HG03108 (cell line): ENCODE measurements at regions not wholly inside any gene's neighbourhood (a gene's known extent, or its start where the extent isn't known, plus 50 kb on each side); places are given as distances from the start of the nearest gene placed in this dataset.
A peak's percentile ranks its signal among the peaks of the same experiment; 100 is the strongest.

Experiments
- ATAC-seq: cut with Tn5 transposase; IDR thresholded peaks from one replicate; pipeline ENCODE4 v1.9.1; 2021; ENCODE audit warnings: moderate library complexity; ENCODE audit not compliant: unreplicated experiment

DNA sequence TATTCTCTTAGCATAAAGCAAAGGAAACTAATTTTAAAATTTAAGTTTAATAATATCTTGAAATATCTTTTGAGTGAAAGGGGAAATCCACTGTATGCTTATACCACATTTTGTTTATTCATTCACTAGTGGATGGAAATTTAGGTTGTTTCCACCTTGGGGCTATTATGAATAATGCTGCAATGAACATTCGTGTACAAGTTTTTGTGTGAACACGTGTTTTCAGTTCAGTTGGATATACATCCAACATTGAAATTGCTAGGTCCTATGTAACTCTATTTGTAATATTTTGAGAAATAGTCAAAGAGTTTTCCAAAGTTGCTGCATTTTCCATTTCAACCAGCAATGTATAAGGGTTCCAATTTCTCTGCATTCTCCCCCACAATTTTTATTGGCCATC, 83.7 kb upstream of the ETV6 start:
- ATAC-seq = no peak

DNA sequence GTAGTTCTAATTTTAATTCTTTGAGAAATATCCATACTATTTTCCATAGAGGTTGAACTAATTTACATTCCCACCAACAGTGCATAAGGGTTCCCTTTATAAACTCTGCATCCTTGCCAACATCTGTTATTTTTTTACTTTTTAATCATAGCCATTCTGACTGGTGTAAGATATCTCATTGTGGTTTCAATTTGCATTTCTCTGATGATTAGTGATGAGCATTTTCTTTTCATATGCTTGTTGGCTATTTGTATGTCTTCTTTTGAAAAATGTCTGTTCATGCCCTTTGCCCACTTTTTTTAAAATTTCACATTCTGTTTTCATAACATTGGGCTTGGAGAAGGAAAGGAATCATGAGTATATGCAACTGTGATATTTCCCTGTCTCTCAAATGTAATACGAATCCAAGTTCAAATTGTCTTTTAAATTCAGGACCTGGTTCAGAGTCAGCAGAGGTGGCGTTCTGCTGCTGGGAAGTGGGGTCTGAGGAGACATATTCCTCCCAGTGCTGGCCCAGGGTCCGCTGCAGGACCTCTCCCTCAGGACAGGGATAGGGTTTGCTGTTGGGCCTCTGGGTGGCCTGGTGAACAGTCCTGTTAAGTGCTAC, 81.2 kb upstream of the ETV6 start:
- ATAC-seq = peak; percentile 3

DNA sequence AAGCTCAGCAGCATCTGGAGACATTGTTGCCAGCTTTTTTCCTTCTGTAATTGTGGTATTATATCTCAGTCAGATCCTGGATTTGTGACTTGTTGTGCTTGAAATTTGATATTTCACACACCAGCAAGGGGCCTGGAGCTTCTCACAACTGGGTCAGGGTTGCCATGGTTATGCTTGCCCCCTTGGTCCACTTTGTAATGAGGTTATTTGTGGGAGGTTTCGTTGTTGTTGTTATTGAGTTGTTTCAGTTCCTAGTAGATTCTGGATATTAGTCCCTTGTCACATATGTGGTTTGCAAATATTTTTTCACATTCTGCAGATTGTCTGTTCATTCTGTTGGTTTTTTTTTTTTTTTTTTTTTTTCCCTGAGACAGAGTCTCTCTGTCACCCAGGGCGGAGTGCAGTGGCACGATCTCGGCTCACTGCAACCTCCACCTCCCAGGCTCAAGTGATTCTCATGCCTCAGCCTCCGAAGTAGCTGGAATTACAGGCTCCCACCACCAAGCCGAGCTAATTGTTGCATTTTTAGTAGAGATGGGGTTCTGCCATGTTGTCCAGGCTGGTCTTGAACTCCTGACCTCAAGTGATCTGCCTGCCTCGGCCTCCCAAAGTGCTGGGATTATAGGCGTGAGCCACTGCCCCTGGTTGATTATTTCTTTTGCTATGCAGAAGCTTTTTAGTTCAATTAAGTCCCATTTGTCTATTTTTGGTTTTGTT, 80.6 kb upstream of the ETV6 start:
- ATAC-seq = peak; percentile 87

DNA sequence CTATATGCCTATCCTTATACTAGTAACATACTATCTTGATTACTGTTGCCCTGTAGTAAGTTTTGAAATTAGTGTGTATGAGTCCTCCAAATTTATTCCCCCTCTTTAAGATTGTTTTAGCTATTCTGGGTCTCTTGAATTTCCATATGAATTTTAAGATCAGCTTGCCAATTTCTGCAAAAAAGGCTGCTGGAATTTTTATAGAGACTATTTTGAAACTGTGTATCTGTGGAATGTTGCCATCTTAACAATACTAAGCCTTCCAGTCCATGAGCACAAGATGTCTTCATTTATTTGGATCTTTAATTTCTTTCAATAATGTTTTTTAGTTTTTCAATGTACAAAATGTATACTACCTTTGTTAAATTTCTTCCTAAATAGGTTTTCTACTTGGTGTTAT, 79.8 kb upstream of the ETV6 start:
- ATAC-seq = no peak

DNA sequence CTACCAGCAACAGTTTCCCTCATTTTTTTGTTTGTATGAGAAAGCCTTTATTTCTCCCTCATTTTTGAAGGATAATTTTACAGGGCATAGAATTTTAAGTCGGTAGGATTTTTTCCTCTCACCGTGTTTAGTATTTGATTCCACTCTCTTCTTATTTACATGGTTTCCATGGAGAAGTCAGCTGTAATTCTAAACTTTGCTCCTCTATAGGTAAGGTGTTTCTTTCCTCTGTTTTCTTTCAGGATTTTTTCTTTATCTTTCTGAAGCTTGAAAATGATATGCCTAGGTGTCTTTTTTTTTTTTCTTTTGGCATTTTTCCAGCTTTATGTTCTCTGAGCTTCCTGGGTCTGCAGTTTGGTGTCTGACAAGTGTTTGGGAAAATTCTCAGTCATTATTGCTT, 75.6 kb upstream of the ETV6 start:
- no peak for ATAC-seq

DNA sequence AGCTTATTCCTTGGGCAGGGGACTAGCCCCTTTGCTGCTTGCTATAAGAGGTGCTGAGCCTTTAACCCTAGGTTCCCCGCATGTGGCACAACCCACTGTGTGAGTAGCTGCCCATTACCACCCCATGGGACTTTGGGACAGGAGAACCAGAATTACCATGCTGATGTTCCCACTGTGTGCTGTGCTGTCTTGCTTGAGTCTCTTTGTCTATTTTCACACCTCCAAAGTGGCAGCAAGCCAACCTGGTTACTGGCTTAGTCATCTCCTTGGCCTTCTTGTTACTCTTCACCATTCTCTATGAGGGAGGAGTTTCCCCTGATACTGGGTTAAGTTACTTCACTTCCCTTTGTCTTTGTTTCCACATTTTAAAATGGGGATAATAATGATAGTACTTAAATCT, 73.4 kb upstream of the ETV6 start:
- no peak for ATAC-seq

DNA sequence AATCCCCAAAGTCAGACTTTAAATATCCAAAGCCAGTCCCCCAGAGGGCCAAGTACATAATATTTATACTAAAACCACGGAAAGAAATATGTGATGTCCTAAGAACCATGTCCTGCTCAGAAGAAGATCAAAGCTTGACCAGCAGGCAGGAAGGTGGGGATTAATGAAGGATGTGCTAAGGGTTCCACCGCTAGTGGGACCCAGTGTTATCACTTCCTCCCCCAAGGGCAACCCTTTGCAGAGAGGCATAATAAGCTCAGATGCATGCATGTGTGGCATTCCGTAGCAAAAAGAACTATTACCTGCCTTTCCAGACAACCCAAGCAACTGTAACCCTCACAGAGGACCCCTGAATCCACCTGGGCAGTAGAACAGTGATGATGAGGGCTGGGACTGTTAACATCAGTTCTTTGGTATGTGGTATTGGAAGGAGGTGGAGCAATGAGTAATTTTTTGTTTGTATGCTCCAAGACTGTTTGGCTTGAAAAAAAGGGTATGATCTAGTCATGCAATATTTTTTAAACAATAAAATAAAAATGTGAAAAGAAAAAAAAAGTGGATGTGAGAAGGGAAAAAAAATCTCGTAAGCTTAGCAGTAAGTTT, 71.7 kb upstream of the ETV6 start:
- ATAC-seq = no peak

DNA sequence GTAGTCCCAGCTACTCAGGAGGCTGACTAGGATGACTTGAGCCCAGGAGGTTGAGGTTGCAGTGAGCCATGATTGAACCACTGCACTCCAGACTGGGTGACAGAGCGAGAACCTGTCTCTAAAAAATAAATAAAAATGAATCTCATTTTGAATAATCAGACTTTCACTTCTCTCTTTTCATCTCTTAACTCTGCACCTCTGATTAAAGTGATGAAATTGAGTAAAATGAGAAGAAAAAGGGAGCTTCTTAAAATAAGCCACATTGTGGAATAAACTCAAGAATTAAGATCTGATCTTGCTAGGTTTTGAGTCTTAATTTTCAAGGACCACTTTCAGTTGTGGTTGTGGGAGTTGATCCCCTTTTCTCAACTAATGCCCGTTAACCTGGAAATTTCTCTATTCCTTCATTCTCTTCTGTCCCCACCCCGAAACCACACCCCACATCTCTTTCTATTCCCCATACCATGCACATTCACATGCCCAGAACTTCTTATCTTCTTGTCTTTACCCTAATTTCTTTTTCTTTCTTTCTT, 70.9 kb upstream of the ETV6 start:
- peak; percentile 59 for ATAC-seq

DNA sequence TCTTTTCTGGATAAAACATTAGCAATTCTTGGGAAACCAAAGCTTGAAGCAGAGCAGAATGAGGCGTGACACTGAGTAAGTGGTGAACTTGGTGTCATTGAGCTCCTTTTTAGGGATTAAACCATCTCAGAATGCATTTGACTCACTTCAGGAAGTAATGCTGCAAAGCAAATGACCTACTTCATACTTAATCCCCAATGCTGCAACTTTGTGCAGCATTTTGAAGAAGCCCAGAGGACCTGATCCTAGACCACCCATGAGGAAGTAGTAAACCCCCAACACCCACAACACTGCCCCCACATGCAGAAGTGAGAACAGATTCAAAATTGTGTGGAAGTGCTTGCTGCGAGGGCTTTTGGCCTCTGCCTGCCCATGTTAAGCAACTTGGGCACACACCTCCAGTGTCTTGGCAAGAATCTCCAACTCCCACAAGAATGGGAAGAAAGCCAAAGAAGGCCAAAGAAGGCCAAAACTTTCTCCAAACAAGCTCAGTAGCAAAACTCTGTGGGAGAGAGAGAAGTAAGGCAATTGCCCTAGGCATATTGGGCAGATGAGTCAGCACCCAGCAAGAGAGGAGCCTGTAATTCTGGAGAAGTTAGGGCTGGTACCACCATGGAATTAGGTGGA, 69.2 kb upstream of the ETV6 start:
- no peak for ATAC-seq

DNA sequence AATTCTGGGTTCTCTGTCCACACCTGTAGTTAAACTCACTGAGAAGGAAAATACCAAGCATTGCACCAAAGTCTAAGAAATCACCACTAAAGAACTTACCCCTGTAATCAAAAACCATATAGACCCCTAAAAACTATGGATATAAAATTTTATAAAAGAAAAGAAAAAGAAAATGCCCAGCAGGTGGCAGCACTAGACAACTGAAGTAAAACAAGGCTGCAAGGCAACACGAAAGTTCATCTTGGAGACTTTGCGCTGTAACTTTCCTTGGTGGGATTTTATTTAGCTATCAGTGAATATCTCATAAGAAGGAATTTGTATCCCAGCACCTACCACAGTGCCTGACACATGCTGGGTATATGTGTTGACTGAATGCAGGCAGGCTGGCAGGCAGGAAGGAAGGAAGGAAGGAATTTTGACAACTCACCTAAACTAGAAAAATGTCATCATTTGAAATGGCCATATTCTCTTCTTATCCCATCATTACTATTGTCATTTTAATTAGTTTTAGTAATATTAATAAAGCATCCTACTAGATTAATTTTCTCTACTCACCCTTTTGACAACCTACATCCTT, 68.2 kb upstream of the ETV6 start:
- no peak for ATAC-seq

DNA sequence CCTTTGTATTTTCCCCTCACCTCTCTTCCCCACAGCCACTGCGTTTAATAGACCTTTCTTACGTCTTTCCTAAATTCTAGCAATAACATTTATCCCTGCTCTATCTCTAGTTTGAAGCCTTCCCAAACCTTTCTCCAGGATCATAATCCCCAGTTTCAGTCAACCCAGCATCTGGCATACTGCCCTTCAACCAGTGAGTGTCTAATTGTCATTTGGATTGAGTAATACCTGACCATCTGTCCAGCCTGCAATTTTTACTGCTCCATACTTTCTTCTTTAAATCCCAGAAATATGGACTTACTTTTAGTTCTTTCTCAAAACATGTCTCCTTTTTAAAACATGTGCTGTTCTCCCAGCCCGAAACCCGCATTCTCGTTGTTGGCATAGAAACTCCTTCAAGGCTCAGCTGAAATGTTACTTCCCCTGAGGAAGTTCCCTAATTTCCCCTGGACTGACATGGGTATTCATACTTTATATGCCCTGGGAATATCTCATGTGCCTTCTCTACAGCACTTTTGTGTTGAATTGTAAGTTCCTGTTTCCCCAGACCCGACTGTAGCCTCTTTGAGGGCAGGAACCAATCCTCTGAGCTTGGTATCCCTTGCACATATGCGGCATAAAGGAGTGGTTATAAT, 65.1 kb upstream of the ETV6 start:
- ATAC-seq = no peak

DNA sequence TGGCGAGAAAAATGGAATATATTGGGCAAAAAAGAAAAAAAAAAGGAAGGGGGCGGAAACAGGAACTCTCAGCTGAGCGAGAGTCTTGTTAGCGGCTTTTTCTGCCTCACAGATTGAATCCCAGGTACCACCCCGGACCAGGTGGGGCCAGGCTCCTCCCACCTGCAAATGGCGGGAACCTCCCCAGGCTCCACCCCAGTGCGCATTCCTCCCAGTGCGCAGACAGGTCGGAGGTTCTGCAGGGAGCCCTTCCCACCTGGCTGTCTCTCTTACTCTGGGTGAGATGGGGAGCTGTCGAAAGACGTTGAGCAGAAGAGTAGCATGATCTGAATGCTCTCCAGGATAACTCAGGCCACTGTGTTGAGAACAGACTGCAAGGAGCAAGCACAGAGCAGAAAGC, 57.0 kb upstream of the ETV6 start:
- ATAC-seq = no peak

DNA sequence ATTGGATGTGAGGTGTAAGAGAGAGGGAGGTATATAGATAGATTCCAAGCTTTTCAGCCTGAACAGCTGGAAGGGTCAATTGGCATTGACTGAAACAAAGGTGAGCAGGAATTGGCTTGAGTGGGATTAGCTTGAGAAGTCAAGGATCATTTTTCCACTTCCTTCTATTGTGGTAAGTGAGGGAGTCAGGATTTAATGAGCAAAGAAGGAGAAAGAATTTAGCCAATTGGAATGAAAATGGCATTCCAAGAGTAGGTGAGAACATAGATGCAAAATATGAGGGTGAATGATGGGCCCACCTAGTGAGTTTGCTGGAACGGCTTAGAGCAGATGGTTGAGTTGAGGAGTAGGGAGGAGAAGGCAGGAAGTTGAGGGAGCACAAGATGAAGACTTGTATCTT, 56.5 kb upstream of the ETV6 start:
- ATAC-seq = no peak

DNA sequence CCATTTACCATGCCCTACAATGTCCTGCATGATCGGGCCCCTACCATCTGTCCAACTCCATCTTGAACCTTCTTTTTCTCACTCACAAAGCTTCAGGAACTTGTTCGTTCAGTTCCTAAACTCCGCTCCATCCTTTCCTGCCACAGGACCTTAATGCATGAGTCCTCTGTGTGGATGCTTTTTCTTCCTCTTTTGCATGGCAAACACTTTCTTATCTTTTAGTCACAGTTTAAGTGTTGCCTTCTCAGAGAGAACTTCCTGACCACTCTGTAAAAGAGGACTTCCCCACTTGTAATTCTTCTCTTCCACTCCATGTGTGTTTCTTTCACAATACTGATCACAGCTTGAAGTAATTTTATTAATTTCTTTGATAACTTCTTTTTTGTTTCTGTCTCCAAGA, 54.4 kb upstream of the ETV6 start:
- no peak for ATAC-seq

DNA sequence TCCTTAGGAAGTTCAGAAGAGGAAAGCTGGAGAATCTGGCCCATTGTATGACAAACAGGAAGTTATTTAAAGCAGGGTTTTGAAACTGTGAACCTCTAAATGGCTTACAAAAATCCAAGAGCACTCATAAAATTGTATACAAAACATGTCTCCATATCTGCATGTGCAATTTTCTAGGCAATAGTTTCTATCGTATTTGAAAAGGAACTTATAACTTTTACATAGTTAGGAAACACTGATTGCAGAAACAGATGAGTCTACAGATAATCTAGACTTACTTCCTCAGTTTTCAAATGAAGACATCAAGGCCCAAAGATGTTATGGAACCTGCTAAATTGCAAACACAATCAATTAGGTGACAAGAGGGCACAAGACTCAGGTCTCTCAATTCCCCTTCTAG, 53.3 kb upstream of the ETV6 start:
- ATAC-seq = no peak

DNA sequence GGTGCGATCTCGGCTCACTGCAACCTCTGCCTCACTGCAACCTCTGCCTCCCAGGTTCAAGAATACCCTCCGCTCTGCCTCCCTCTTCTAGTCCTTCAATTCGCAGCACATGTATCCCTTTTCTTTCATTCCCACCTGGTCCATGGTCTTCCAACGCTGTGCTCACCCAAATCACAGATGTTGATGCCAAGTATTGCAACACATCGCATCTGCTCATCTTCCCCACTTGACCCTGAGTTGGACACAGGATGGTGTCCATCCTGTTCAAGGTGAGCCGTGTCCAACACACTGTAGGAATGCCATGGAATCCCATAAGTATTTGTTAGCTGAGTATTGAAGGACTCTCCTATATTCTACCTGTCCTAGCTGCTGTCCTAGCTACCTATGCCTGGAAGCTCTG, 50.6 kb upstream of the ETV6 start:
- ATAC-seq = no peak
